ENCODE measurements at regions not wholly inside any gene's neighbourhood (a gene's known extent, or its start where the extent isn't known, plus 50 kb on each side); places are given as distances from the start of the nearest gene placed in this dataset.

DNA sequence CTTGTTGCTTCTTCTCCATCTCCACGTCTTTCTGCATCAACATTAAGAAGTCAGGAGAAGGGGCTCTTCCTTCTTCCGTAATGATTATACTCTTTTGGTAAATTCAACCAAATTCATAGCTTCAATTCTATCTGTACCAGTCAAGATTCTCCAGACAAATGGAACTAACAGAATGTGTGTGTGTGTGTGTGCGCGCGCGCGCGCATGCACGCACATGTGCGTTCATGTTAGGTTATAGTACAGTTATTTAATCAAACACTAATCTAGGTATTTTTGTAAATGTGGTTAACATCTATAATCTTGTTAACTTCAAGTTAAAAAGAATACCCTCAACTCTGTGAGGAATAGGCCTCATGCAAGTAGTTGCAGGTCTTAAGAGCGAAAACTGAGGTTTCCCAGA, 150.3 kb upstream of the TAS2R1 start:
- POLR2A ChIA-PET = no interaction called here
- ATAC-seq (no peak), DNase-seq (ENCODE audit: low read depth, low spot score) (no peak)
- intact Hi-C loops (cut with micrococcal nuclease) = no loop called here
- Histone ChIP-seq H3K27me3 (ENCODE audit: insufficient read depth, low read length) (no peaks in the 10 kb centered on the region), H3K36me3 (ENCODE audit: control insufficient read depth in 1 of 2, insufficient read depth in 2 of 2, low read length in 2 of 2) (no peaks in the 10 kb centered on the region), H3K9me2 (ENCODE audit: insufficient read depth) (no peaks in the 10 kb centered on the region), H3K9me3 (ENCODE audit: control insufficient read depth in 1 of 2, insufficient read depth in 1 of 2, low read depth in 1 of 2, low read length in 2 of 2) (no peaks in the 10 kb centered on the region), H4K20me1 (ENCODE audit: insufficient read depth) (no peaks in the 10 kb centered on the region), H3K79me2 (ENCODE audit: insufficient read depth, low read length) (no peaks in the 10 kb centered on the region), H3K9ac (ENCODE audit: low read length) (no peak overlapping the region), H3K4me3 (replicated peaks in 1 of 2; ENCODE audit: low read depth in 1 of 2, low read length in 2 of 2) (no peak overlapping the region), H2AFZ (ENCODE audit: low read depth, low read length, poor library complexity, severe bottlenecking) (no peak overlapping the region), H3K4me1 (ENCODE audit: control insufficient read depth in 1 of 2, insufficient read depth in 2 of 2, low read length in 2 of 2) (no peaks in the 10 kb centered on the region), H3K27ac (ENCODE audit: low read depth, low read length) (no peak overlapping the region), H3K4me2 (ENCODE audit: low read length) (no peak overlapping the region)
- TF ChIP-seq ZNF274 (IDR thresholded peaks at IDR 0.05; ENCODE audit: low read depth, low read length) = no peak
- TF ChIP-seq POLR2A (IDR thresholded peaks at IDR 0.05; ENCODE audit: borderline replicate concordance, extremely low read depth, insufficient read depth, insufficient read length) = no peak
- no peak for TF ChIP-seq RAD21 (IDR thresholded peaks at IDR 0.05; ENCODE audit: low read depth)
- no peak for TF ChIP-seq ELF1 (IDR thresholded peaks at IDR 0.05; ENCODE audit: borderline replicate concordance, low read depth)
- no peak for TF ChIP-seq FOSL1 (IDR thresholded peaks at IDR 0.05; ENCODE audit: low read depth)
- no peak for TF ChIP-seq SRF (IDR thresholded peaks at IDR 0.05; ENCODE audit: low read depth)
- TF ChIP-seq TCF7L2 (IDR thresholded peaks at IDR 0.05; ENCODE audit: borderline replicate concordance, extremely low read depth, insufficient read depth, insufficient read length) = no peak
- no peak for TF ChIP-seq ATF3 (IDR thresholded peaks at IDR 0.05)
- no peak for TF ChIP-seq CTCF (IDR thresholded peaks at IDR 0.05 in 2 of 3, conservative IDR thresholded peaks at IDR 0.05 in 1 of 3; ENCODE audit: borderline replicate concordance in 1 of 3, insufficient read depth in 1 of 3, low read depth in 2 of 3, low read length in 2 of 3)
- TF ChIP-seq SP1 (IDR thresholded peaks at IDR 0.05; ENCODE audit: low read depth) = no peak
- TF ChIP-seq SIN3A (IDR thresholded peaks at IDR 0.05; ENCODE audit: low read depth) = no peak
- no peak for TF ChIP-seq POLR2AphosphoS5 (IDR thresholded peaks at IDR 0.05; ENCODE audit: low read depth, low read length)
- TF ChIP-seq EZH2phosphoT487 (IDR thresholded peaks at IDR 0.05; ENCODE audit: borderline replicate concordance) = no peak
- RAD21 ChIA-PET (ENCODE audit: low non-redundant PET in 1 of 2, low total read pairs in 2 of 2, uncharacterized antibody in 2 of 2, unreplicated experiment in 2 of 2) = no interaction called here
- BruUV-seq (replicated peaks) = no TSS peak
- CTCF ChIA-PET = no interaction called here
